Epithelial cell of proximal tubule (primary cell): ENCODE measurements at regions not wholly inside any gene's neighbourhood (a gene's known extent, or its start where the extent isn't known, plus 50 kb on each side); places are given as distances from the start of the nearest gene placed in this dataset.
A peak's percentile ranks its signal among the peaks of the same experiment; 100 is the strongest.

Experiments
- DNase-seq: peaks from one replicate; pipeline ENCODE4 v3.0.0-alpha.2; 2011; ENCODE audit warnings: low read depth
- H3K4me3 ChIP-seq: 2 replicates; pipeline ENCODE4 v1.5.1; 2011; ENCODE audit warnings: low read depth, mild to moderate bottlenecking, low read length
- TF ChIP-seq, protein P1 (sequence below): conservative IDR thresholded peaks from 2 replicates; pipeline ENCODE4 v1.5.1; 2012; ENCODE audit warnings: low read depth, mild to moderate bottlenecking, low read length

DNA sequence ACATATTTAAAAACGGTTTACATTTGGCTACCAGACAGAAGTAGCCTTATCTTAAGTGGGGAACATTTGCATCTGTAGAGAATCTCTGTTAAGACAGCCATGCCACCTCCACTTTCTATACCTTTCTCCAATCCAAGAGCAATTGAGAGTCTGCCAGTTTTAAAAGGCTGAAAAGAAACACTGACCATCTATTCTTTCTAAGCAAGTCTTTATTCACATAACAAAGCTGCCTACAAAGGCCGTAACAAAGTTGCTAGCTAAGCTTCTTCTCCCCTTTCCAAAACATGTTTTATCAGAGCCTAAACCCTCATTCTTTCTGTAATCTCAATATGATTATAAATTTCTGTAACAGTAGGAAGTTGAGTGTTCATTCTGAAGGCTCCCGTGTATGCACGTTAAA is 1078.3 kb downstream of the NCAM2 start:
- DNase-seq: no peak
- TF ChIP-seq, protein P1, sequence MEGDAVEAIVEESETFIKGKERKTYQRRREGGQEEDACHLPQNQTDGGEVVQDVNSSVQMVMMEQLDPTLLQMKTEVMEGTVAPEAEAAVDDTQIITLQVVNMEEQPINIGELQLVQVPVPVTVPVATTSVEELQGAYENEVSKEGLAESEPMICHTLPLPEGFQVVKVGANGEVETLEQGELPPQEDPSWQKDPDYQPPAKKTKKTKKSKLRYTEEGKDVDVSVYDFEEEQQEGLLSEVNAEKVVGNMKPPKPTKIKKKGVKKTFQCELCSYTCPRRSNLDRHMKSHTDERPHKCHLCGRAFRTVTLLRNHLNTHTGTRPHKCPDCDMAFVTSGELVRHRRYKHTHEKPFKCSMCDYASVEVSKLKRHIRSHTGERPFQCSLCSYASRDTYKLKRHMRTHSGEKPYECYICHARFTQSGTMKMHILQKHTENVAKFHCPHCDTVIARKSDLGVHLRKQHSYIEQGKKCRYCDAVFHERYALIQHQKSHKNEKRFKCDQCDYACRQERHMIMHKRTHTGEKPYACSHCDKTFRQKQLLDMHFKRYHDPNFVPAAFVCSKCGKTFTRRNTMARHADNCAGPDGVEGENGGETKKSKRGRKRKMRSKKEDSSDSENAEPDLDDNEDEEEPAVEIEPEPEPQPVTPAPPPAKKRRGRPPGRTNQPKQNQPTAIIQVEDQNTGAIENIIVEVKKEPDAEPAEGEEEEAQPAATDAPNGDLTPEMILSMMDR: no peak
- H3K4me3 ChIP-seq: no peak overlapping the region

DNA sequence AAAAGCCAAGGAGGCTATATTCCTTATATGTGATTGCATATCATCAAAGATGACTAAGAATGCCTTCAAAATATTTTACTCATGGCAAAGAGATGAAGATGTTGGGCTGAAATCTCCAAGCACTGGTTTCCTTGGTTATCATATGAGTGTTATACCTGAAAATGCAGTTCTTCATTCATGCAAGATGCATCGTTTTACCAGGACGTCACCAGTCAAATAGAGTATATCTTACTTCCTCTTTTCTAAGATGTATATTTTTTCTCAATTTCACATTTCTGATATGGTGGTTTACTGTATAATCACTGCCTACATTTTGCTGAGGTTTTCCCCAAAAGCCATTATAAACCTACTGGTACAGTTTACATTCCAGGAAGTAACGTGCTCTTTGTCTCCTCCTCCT is 1085.7 kb downstream of the NCAM2 start:
- H3K4me3 ChIP-seq: no peak overlapping the region
- TF ChIP-seq, protein P1: no peak
- no peak for DNase-seq

DNA sequence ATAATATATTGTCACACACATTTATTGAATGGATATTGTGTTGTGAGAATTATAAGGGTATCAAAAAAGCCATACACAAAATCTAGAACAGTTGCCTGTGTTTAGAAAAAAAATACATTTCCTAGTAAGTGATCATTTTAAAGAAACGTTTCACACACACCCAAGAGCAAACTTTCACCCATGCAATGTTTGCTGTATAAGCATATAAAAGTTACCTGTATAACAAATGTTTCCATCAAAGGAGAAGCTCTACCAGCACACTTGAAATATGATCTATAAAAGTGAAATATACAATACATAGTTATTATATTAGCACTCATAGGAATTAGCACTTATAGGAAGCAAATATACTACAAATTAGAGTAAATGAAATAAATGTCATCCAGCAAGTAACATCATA is 1098.1 kb downstream of the NCAM2 start:
- TF ChIP-seq, protein P1: no peak

DNA sequence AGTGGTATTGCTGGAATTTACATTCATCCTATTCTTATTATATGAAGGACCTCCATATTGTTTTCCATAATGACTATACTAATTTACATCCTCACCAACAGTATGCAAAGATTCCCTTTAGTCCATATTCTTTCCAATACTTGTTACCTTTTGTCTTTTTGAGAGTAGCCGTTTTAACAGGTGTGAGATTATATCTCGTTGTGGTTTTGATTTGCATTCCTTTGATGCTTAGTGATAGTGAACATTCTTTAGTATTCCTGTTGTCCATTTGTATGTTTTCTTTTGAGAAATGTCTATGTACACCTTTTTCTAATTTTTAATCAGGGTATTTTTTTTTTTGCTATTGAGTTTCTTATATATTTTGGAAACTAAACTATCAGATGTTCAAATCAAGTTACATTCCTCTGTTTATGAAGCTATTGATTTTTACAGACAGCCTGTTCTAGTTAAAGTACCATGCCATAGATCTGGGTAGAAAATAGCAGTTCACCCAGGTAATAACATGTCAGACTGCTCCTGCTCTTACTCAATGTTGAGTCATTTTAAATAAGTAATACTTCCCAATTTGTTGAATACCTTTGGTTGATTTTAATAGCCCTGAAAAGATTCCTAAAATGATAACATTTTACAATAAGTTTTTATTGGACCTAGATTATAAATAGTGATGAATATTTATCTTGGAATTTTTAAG is 1108.7 kb downstream of the NCAM2 start:
- H3K4me3 ChIP-seq: no peak overlapping the region
- DNase-seq: no peak
- TF ChIP-seq, protein P1: no peak

More for the DNA sequence above, 1098.1 kb downstream of the NCAM2 start:
- H3K4me3 ChIP-seq: no peak overlapping the region
- DNase-seq: no peak

DNA sequence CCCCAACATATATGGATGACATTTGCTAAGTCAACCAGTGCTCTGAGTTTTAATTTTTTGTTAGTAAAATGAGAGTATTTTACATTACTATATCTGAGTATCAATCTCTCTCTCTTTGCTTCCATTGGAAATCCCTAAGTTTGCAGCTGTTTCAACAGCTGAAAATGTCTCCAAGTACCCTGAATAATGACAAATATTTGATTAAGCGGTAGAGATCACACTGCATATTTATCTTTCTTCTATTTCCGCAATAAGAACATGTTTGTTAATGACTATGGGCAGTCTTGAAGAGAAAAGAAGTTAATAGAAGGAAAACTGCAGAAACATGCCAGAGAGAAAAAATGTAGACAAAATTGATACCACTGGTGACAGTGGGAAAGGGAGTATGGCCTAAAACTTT is 1117.5 kb downstream of the NCAM2 start:
- TF ChIP-seq, protein P1: no peak
- DNase-seq: no peak
- H3K4me3 ChIP-seq: no peak overlapping the region

DNA sequence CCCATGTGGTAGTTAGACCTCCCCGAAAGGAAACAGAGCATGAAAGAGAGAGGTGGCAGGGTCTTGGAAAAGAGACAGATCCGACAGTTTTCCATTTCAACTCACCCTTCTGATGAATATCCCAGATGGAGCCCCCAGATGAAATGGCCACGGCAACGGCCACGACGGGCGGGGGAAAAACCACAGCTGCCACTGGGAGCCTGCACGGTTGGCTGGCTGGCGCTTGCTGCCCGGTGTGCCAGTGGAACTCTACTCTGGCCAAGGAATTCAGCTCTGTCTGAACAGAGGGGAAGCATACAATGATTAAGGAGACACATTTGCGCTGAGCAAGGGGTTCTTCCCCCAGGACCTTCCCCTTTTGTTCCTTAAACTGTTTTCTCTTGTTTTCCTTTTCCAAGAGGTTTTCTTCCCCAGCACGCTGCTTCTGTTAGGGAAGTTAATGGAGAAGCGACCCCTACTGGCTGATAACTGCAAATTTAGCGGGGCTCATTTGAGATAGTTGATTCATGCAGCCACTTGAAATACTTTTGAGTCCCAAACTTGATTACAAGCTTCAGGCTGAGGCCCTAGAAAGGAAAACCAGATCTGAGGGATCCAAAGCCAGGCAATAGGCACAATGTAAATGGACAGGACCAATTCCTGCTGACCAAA is 1122.5 kb downstream of the NCAM2 start:
- TF ChIP-seq, protein P1: peak; percentile 7
- no peak overlapping the region for H3K4me3 ChIP-seq
- no peak for DNase-seq

DNA sequence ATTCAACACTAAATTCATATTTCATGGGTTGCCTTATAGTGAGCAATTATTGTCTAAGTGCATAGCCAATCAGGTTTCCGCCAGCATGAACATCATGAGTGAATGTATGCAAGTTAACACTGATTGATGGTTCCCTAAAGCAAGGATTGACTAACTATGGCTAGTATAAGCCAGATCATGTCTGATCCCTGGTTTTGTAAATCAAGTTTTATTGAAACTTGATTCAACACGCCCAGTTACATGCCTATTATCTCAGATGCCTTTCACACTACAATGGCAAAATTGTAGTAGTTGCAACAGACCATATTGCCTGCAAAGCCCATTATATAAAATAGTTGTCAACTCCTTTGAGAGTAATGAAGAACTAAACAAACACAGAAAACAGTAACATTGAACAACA is 1127.4 kb downstream of the NCAM2 start:
- H3K4me3 ChIP-seq: no peak overlapping the region
- TF ChIP-seq, protein P1: no peak
- DNase-seq: no peak
